Tibial nerve (tissue), 4 donors: ENCODE measurements at regions not wholly inside any gene's neighbourhood (a gene's known extent, or its start where the extent isn't known, plus 50 kb on each side); places are given as distances from the start of the nearest gene placed in this dataset.

ENCODE experiments used
- DNase-seq, 2 donors: peaks; one replicate each; pipeline ENCODE4 v3.0.0-alpha.2; 2019; ENCODE audit warnings: low spot score in 2 of 2
- H3K27ac ChIP-seq, 4 donors: fragments of 200-600 bp; sonication (generic) in 3 of 4; one replicate each; pipeline ENCODE4 v1.5.1; 2017 to 2019; ENCODE audit warnings: mild to moderate bottlenecking in 1 of 4
- H3K27me3 ChIP-seq, 2 donors: fragments of 200-600 bp; sonication (generic) in 1 of 2; one replicate each; pipeline versions ENCODE4 v1.5.1 to v1.6.0; 2017 to 2019
- H3K36me3 ChIP-seq, 3 donors: fragments of 200-600 bp; sonication (generic); one replicate each; pipeline ENCODE4 v1.5.1; 2018 to 2019
- H3K4me1 ChIP-seq, 4 donors: fragments of 200-600 bp; sonication (generic) in 3 of 4; one replicate each; pipeline ENCODE4 v1.5.1; 2017 to 2019
- H3K4me3 ChIP-seq, 4 donors: fragments of 200-600 bp; sonication (generic) in 3 of 4; one replicate each; pipeline ENCODE4 v1.5.1; 2017 to 2019; ENCODE audit warnings: mild to moderate bottlenecking in 1 of 4, moderate library complexity in 1 of 4
- H3K9me3 ChIP-seq, 4 donors: fragments of 200-600 bp; sonication (generic) in 3 of 4; one replicate each; pipeline ENCODE4 v1.5.1; 2017 to 2019
- EP300 ChIP-seq, 2 donors: sonication (generic); formaldehyde crosslinking; IDR thresholded peaks; one replicate each; pipeline ENCODE4 v1.6.1; 2017; ENCODE audit warnings: antibody characterized with exemption in 2 of 2, mild to moderate bottlenecking in 1 of 2
- POLR2A ChIP-seq, 2 donors: fragments of 450-650 bp; IDR thresholded peaks; one replicate each; pipeline ENCODE4 v1.6.1; 2017; ENCODE audit warnings: antibody characterized with exemption in 2 of 2, mild to moderate bottlenecking in 2 of 2, moderate library complexity in 2 of 2
- WGBS, 2 donors: methylation state at CpG; one replicate each; pipeline ENCODE4 v1.1.5; 2018; 5-methylcytosine and 5-hydroxymethylcytosine counted together
- TF ChIP-seq, protein P1 (sequence below), 5 experiments: fragments of 200-600 bp in 3 of 5; fragments of 450-650 bp in 2 of 5; sonication (generic) in 3 of 5; IDR thresholded peaks; one replicate each; pipeline ENCODE4 v1.5.1; 2016 to 2019; ENCODE audit warnings: antibody characterized with exemption in 5 of 5, mild to moderate bottlenecking in 3 of 5, moderate library complexity in 2 of 5

DNA sequence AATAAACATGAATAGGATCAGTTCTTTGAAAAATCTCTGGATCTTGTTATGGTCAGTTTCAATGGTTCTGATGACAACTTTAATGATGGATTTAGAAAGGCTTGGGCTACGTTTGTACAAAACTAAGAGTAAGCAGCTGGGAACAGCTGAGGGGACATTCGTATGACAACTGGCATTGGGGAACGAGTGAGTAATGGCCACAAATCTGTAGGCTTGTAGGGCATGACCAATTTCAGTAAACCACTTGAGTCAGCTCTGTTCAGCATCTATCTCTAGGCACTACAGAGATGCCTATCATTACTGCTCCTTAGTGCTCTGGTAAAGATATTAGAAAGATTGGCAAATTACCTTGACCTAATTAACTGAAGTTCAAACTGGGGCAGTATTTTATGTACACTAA lies 1375.6 kb downstream of the EPHA7 start:
- H3K4me3 ChIP-seq = no peak overlapping the region
- no peaks in the 10 kb centered on the region for H3K9me3 ChIP-seq
- no peaks in the 10 kb centered on the region for H3K4me1 ChIP-seq
- H3K27ac ChIP-seq = no peak overlapping the region
- DNase-seq = no peak
- 60 to 66% methylated on average over 3 of the region's 3 CpGs for WGBS, 2 donors
- H3K36me3 ChIP-seq = no peaks in the 10 kb centered on the region
- H3K27me3 ChIP-seq = no peaks in the 10 kb centered on the region
- TF ChIP-seq POLR2A (IDR thresholded peaks at IDR 0.05) (no peak), EP300 (IDR thresholded peaks at IDR 0.05) (no peak)
- TF ChIP-seq, protein P1, sequence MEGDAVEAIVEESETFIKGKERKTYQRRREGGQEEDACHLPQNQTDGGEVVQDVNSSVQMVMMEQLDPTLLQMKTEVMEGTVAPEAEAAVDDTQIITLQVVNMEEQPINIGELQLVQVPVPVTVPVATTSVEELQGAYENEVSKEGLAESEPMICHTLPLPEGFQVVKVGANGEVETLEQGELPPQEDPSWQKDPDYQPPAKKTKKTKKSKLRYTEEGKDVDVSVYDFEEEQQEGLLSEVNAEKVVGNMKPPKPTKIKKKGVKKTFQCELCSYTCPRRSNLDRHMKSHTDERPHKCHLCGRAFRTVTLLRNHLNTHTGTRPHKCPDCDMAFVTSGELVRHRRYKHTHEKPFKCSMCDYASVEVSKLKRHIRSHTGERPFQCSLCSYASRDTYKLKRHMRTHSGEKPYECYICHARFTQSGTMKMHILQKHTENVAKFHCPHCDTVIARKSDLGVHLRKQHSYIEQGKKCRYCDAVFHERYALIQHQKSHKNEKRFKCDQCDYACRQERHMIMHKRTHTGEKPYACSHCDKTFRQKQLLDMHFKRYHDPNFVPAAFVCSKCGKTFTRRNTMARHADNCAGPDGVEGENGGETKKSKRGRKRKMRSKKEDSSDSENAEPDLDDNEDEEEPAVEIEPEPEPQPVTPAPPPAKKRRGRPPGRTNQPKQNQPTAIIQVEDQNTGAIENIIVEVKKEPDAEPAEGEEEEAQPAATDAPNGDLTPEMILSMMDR (IDR thresholded peaks at IDR 0.05) = no peak

DNA sequence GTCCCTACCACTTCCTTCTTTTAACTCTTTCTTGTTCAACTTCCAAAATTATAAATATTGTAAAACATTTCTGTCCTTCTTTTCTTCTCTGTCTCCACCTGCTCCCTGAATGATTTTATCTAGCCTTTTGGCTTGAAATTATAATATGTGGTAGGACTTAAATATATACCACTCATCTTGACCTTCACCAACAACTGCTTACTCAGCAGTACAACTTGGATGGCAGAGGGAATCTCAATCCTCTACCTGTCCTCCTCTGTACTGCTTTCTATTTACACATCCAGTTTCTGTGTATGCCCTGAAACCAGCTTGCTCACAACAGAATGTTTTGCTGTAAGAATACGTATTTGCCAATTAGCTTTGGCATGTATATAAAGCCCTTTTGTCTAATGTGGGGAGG lies 1392.5 kb downstream of the EPHA7 start:
- H3K4me3 ChIP-seq = no peak overlapping the region
- TF ChIP-seq, protein P1 (IDR thresholded peaks at IDR 0.05) = no peak
- TF ChIP-seq EP300 (IDR thresholded peaks at IDR 0.05) = no peak
- no peak for TF ChIP-seq POLR2A (IDR thresholded peaks at IDR 0.05)
- H3K27ac ChIP-seq = no peak overlapping the region
- no peaks in the 10 kb centered on the region for H3K36me3 ChIP-seq
- 77 to 78% methylated on average over 1 of the region's 1 CpG for WGBS, 2 donors
- no peak for DNase-seq
- H3K4me1 ChIP-seq = no peaks in the 10 kb centered on the region
- H3K9me3 ChIP-seq = no peaks in the 10 kb centered on the region
- no peaks in the 10 kb centered on the region for H3K27me3 ChIP-seq

DNA sequence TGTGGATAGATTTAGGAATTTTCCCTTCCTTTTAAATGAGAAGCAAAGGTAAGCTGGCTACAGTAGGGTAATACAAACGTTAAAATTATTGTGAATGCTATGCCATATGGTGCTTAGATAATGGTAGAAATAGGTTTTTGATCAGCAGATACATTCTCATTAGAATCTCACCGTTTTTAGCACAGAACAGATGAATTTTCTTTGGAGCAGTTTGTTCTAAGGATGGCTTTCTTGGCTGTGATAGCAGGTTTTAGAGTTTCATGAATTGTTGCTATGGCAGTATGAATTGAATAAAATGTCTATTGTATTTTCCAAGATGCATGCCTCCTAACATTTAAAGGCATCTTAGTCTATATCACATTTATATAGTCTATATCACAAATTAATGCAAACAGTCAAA lies 1394.5 kb downstream of the EPHA7 start:
- Histone ChIP-seq H3K9me3 (no peaks in the 10 kb centered on the region), H3K27me3 (no peaks in the 10 kb centered on the region), H3K27ac (no peak overlapping the region), H3K4me1 (no peaks in the 10 kb centered on the region), H3K36me3 (no peaks in the 10 kb centered on the region), H3K4me3 (no peak overlapping the region)
- TF ChIP-seq POLR2A (IDR thresholded peaks at IDR 0.05) (no peak), EP300 (IDR thresholded peaks at IDR 0.05) (no peak)
- TF ChIP-seq, protein P1 (IDR thresholded peaks at IDR 0.05) = no peak
- no peak for DNase-seq
- 63 to 64% methylated on average over 2 of the region's 2 CpGs for WGBS, 2 donors

DNA sequence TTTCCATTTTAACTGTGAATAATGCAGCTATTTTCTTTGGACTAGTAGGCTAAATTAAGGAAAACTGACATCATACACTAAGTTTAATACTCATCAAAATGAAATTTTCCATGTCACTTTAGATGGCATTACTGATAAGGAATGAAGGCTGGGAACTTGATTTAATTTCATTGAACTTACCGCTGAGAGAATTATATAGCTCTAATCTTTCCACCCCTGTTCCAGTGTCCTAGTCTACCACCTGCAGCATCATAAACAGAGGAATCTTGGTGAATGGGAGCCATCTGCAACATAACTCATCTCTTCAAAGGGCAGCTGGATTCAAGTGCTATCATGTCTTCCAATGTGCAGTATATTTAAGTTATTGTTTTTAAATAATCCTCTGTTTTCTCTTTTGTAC lies 1395.2 kb downstream of the EPHA7 start:
- no peaks in the 10 kb centered on the region for H3K9me3 ChIP-seq
- H3K27ac ChIP-seq = no peak overlapping the region

DNA sequence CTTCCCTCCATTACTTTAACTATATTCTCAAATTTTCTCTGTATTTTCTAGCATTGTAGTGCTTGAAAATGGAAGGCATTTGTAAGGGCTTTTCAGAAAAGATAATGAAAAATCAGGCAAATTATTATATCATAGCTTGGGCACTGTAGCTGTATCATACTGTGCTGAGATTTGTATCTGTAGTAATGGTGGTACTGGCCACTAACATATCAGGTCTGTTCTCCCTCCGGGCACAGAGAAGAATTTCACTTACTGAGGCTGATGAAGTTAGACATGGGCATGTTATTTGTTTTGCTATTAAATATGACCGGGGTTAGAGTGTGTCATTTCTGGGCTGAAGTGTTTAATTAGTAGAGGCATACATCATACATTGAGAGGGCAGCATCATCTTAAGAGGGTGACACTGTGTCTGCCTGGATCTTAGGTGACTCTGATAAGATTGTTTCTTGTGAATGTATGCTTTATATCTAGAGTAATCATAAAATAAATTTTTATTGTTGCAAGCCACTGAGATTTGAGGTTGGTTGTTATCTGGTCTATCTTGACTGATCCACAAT lies 1395.9 kb downstream of the EPHA7 start:
- H3K4me3 ChIP-seq = no peak overlapping the region
- H3K27ac ChIP-seq = no peak overlapping the region
- no peaks in the 10 kb centered on the region for H3K9me3 ChIP-seq
- H3K36me3 ChIP-seq = no peaks in the 10 kb centered on the region
- DNase-seq = no peak
- TF ChIP-seq EP300 (IDR thresholded peaks at IDR 0.05) = no peak
- TF ChIP-seq POLR2A (IDR thresholded peaks at IDR 0.05) = no peak
- TF ChIP-seq, protein P1 (IDR thresholded peaks at IDR 0.05) = no peak
- no peaks in the 10 kb centered on the region for H3K4me1 ChIP-seq
- 81 to 87% methylated on average over 2 of the region's 2 CpGs for WGBS, 2 donors
- no peaks in the 10 kb centered on the region for H3K27me3 ChIP-seq

More for the DNA sequence above, 1395.2 kb downstream of the EPHA7 start:
- H3K4me3 ChIP-seq = no peak overlapping the region
- no peaks in the 10 kb centered on the region for H3K4me1 ChIP-seq
- TF ChIP-seq, protein P1 (IDR thresholded peaks at IDR 0.05) = no peak
- TF ChIP-seq EP300 (IDR thresholded peaks at IDR 0.05) (no peak), POLR2A (IDR thresholded peaks at IDR 0.05) (no peak)
- 60 to 67% methylated on average over 1 of the region's 1 CpG for WGBS, 2 donors
- no peak for DNase-seq
- H3K36me3 ChIP-seq = no peaks in the 10 kb centered on the region
- H3K27me3 ChIP-seq = no peaks in the 10 kb centered on the region
